Limb (tissue), 2 donors: ENCODE measurements at regions not wholly inside any gene's neighbourhood (a gene's known extent, or its start where the extent isn't known, plus 50 kb on each side); places are given as distances from the start of the nearest gene placed in this dataset.
"Not testable (repeated sequence)": the region's sequence is repeated elsewhere in the genome, so short reads cannot be mapped to it uniquely, and the experiment has no call there.

Experiments
- DNase-seq, 2 donors: peaks; one replicate each; pipeline ENCODE4 v3.0.0-alpha.2; 2016; ENCODE audit errors: extremely low spot score in 2 of 2

- not testable (repeated sequence) for DNase-seq
These were observed 79.8 kb downstream of the LGALS9B start for GRCh38 chr17:20387549-20387948.

- DNase-seq = peak; percentile 3 to 48
These were observed 85.7 kb downstream of the LGALS9B start for GRCh38 chr17:20381358-20382300.

GRCh38 chr17:20380625-20381024, 86.7 kb downstream of the LGALS9B start:
- not testable (repeated sequence) for DNase-seq

- DNase-seq = not testable (repeated sequence)
These were observed 88.1 kb downstream of the LGALS9B start for GRCh38 chr17:20379251-20379650.

- DNase-seq = peak; percentile 1 to 61
These were observed 90.7 kb downstream of the LGALS9B start for GRCh38 chr17:20376642-20377041.

- not testable (repeated sequence) for DNase-seq
These were observed 91.6 kb downstream of the LGALS9B start for GRCh38 chr17:20375745-20376144.
